Islet precursor cell (in vitro differentiated cells): ENCODE measurements at regions not wholly inside any gene's neighbourhood (a gene's known extent, or its start where the extent isn't known, plus 50 kb on each side); places are given as distances from the start of the nearest gene placed in this dataset.

ENCODE experiments used
- DNase-seq: peaks from one replicate; pipeline ENCODE4 v3.0.0-alpha.2; 2018

- no peak for DNase-seq
Observed at GRCh38 chr9:118088090-118088489, 383.9 kb downstream of the TLR4 start.

GRCh38 chr9:118091226-118091625, 387.0 kb downstream of the TLR4 start:
- DNase-seq: no peak

- no peak for DNase-seq
Observed at GRCh38 chr9:118091711-118092500, 387.7 kb downstream of the TLR4 start.

GRCh38 chr9:118094387-118094786, 390.2 kb downstream of the TLR4 start:
- no peak for DNase-seq

- no peak for DNase-seq
Observed at GRCh38 chr9:118100529-118101419, 396.6 kb downstream of the TLR4 start.

- no peak for DNase-seq
Observed at GRCh38 chr9:118104363-118104762, 400.2 kb downstream of the TLR4 start.

GRCh38 chr9:118108971-118109370, 404.8 kb downstream of the TLR4 start:
- no peak for DNase-seq

GRCh38 chr9:118109542-118109941, 405.3 kb downstream of the TLR4 start:
- DNase-seq: no peak

GRCh38 chr9:118121361-118121760, 417.2 kb downstream of the TLR4 start:
- no peak for DNase-seq

GRCh38 chr9:118128313-118128712, 424.1 kb downstream of the TLR4 start:
- no peak for DNase-seq

- no peak for DNase-seq
Observed at GRCh38 chr9:118129541-118129940, 425.3 kb downstream of the TLR4 start.

- no peak for DNase-seq
Observed at GRCh38 chr9:118148990-118149389, 444.8 kb downstream of the TLR4 start.

GRCh38 chr9:118156846-118157245, 452.6 kb downstream of the TLR4 start:
- DNase-seq: no peak

GRCh38 chr9:118162716-118163115, 458.5 kb downstream of the TLR4 start:
- DNase-seq: no peak

GRCh38 chr9:118163751-118164150, 459.5 kb downstream of the TLR4 start:
- DNase-seq: no peak

- DNase-seq: no peak
Observed at GRCh38 chr9:118165451-118165850, 461.2 kb downstream of the TLR4 start.

- DNase-seq: peak; percentile 78
Observed at GRCh38 chr9:118170032-118170955, 466.1 kb downstream of the TLR4 start.

- DNase-seq: no peak
Observed at GRCh38 chr9:118177241-118177640, 473.0 kb downstream of the TLR4 start.

GRCh38 chr9:118183576-118183975, 479.4 kb downstream of the TLR4 start:
- DNase-seq: peak; percentile 83

GRCh38 chr9:118187408-118187807, 483.2 kb downstream of the TLR4 start:
- no peak for DNase-seq

GRCh38 chr9:118189615-118190014, 485.4 kb downstream of the TLR4 start:
- no peak for DNase-seq

- no peak for DNase-seq
Observed at GRCh38 chr9:118192807-118193206, 488.6 kb downstream of the TLR4 start.

GRCh38 chr9:118209343-118209742, 505.1 kb downstream of the TLR4 start:
- DNase-seq: no peak
